Naive thymus-derived CD8-positive, alpha-beta T cell (primary cell): ENCODE measurements at regions not wholly inside any gene's neighbourhood (a gene's known extent, or its start where the extent isn't known, plus 50 kb on each side); places are given as distances from the start of the nearest gene placed in this dataset.

Experiments used
- ATAC-seq, 2 donors: fragments of 150-1000 bp; cut with Tn5 transposase in 1 of 2; sonication (Bioruptor Pico), chemical (Tn5 transposase) in 1 of 2; 1 replicate in 1 of 2; 2 replicates in 1 of 2; pipeline ENCODE4 v1.10.0; 2021; ENCODE audit warnings: mild to moderate bottlenecking in 2 of 2, moderate library complexity in 2 of 2
- POLR2A ChIA-PET: fragments of 350-600 bp; sonication (Branson Sonifier 250); formaldehyde crosslinking; loops from one replicate; lab custom pipeline; 2021; ENCODE audit warnings: antibody characterized with exemption; lab: Charles Lee
- DNase-seq, 10 donors: peaks; one replicate each; pipeline versions ENCODE4 v3.0.0 to v3.0.0-alpha.2; 2020 to 2022
- H3K27ac Mint-ChIP-seq, 10 donors: one replicate each; pipeline ENCODE4 v1.8.0; 2020 to 2022; ENCODE audit warnings: mild to moderate bottlenecking in 10 of 10, mixed read lengths in 10 of 10, moderate library complexity in 4 of 10, inconsistent platforms in 1 of 10
- H3K27me3 Mint-ChIP-seq, 5 donors: one replicate each; pipeline ENCODE4 v1.8.0; 2021 to 2022; ENCODE audit warnings: mixed read lengths in 5 of 5
- H3K36me3 Mint-ChIP-seq, 3 donors: one replicate each; pipeline ENCODE4 v1.8.0; 2020 to 2022; ENCODE audit warnings: mixed read lengths in 3 of 3, mild to moderate bottlenecking in 2 of 3, inconsistent platforms in 1 of 3
- H3K4me1 Mint-ChIP-seq, 4 donors: one replicate each; pipeline ENCODE4 v1.8.0; 2021 to 2022; ENCODE audit warnings: mixed read lengths in 4 of 4
- H3K4me3 Mint-ChIP-seq, 10 donors: one replicate each; pipeline ENCODE4 v1.8.0; 2020 to 2022; ENCODE audit warnings: mild to moderate bottlenecking in 10 of 10, mixed read lengths in 10 of 10, moderate library complexity in 6 of 10, inconsistent platforms in 1 of 10
- H3K9me3 Mint-ChIP-seq, 9 donors: one replicate each; pipeline ENCODE4 v1.8.0; 2020 to 2022; ENCODE audit warnings: mixed read lengths in 9 of 9, mild to moderate bottlenecking in 3 of 9, inconsistent platforms in 1 of 9, moderate library complexity in 1 of 9

- no peaks in the 10 kb centered on the region for H3K4me1 Mint-ChIP-seq
- H3K9me3 Mint-ChIP-seq = peaks cover 0 to 9% (median 0%) of the 10 kb centered on the region in 9 donors
- H3K27me3 Mint-ChIP-seq = no peaks in the 10 kb centered on the region
- POLR2A ChIA-PET = interaction anchor here (0.5 kb wide), 1 partner anchor 855 kb away, joined by 3 read pairs; no protein-coding TSS in a partner anchor
- ATAC-seq (no peak), DNase-seq (no peak)
- H3K27ac Mint-ChIP-seq = no peak overlapping the region
- H3K4me3 Mint-ChIP-seq = no peak overlapping the region
- H3K36me3 Mint-ChIP-seq = no peaks in the 10 kb centered on the region
Measured at GRCh38 chr18:72160510-72161445, 383.4 kb downstream of the CBLN2 start.

GRCh38 chr18:72155327-72155726 lies 388.8 kb downstream of the CBLN2 start:
- peaks cover 0 to 15% (median 0%) of the 10 kb centered on the region in 9 donors for H3K9me3 Mint-ChIP-seq
- H3K4me1 Mint-ChIP-seq = no peaks in the 10 kb centered on the region
- ATAC-seq (no peak), DNase-seq (no peak)
- peaks cover 0 to 4% (median 0%) of the 10 kb centered on the region in 5 donors for H3K27me3 Mint-ChIP-seq
- POLR2A ChIA-PET = no interaction called here
- no peak overlapping the region for H3K27ac Mint-ChIP-seq
- no peak overlapping the region for H3K4me3 Mint-ChIP-seq
- H3K36me3 Mint-ChIP-seq = no peaks in the 10 kb centered on the region

- POLR2A ChIA-PET = no interaction called here
- Mint-ChIP-seq H3K27ac (no peak overlapping the region), H3K4me1 (no peaks in the 10 kb centered on the region), H3K9me3 (peaks cover 0 to 15% (median 0%) of the 10 kb centered on the region in 9 donors), H3K36me3 (no peaks in the 10 kb centered on the region), H3K4me3 (no peak overlapping the region), H3K27me3 (peaks cover 0 to 4% (median 0%) of the 10 kb centered on the region in 5 donors)
- ATAC-seq (no peak), DNase-seq (no peak)
Measured at GRCh38 chr18:72154926-72155325, 389.2 kb downstream of the CBLN2 start.

- DNase-seq = no peak
- no peak overlapping the region for H3K27ac Mint-ChIP-seq
- POLR2A ChIA-PET = no interaction called here
- H3K27me3 Mint-ChIP-seq = peaks cover 0 to 4% (median 0%) of the 10 kb centered on the region in 5 donors
- H3K4me1 Mint-ChIP-seq = no peaks in the 10 kb centered on the region
- ATAC-seq = no peak
- H3K4me3 Mint-ChIP-seq = no peak overlapping the region
- H3K9me3 Mint-ChIP-seq = peaks cover 0 to 13% (median 0%) of the 10 kb centered on the region in 9 donors
- H3K36me3 Mint-ChIP-seq = no peaks in the 10 kb centered on the region
Measured at GRCh38 chr18:72152935-72153334, 391.2 kb downstream of the CBLN2 start.

GRCh38 chr18:72147830-72148229 lies 396.3 kb downstream of the CBLN2 start:
- peaks cover 0 to 2% (median 0%) of the 10 kb centered on the region in 9 donors for H3K9me3 Mint-ChIP-seq
- H3K27ac Mint-ChIP-seq = no peak overlapping the region
- no peaks in the 10 kb centered on the region for H3K4me1 Mint-ChIP-seq
- ATAC-seq = no peak
- no peak overlapping the region for H3K4me3 Mint-ChIP-seq
- DNase-seq = no peak
- H3K27me3 Mint-ChIP-seq = no peaks in the 10 kb centered on the region
- POLR2A ChIA-PET = no interaction called here
- no peaks in the 10 kb centered on the region for H3K36me3 Mint-ChIP-seq

- Mint-ChIP-seq H3K9me3 (peaks cover 0 to 15% (median 5%) of the 10 kb centered on the region in 9 donors), H3K4me1 (no peaks in the 10 kb centered on the region), H3K4me3 (no peak overlapping the region), H3K36me3 (no peaks in the 10 kb centered on the region), H3K27ac (no peak overlapping the region), H3K27me3 (no peaks in the 10 kb centered on the region)
- POLR2A ChIA-PET = no interaction called here
- no peak for DNase-seq
- no peak for ATAC-seq
Measured at GRCh38 chr18:72140007-72140406, 404.1 kb downstream of the CBLN2 start.

- no peak for DNase-seq
- Mint-ChIP-seq H3K9me3 (peaks cover 0 to 8% (median 0%) of the 10 kb centered on the region in 9 donors), H3K4me3 (no peak overlapping the region), H3K27me3 (no peaks in the 10 kb centered on the region), H3K4me1 (no peaks in the 10 kb centered on the region), H3K27ac (no peak overlapping the region), H3K36me3 (no peaks in the 10 kb centered on the region)
- no peak for ATAC-seq
- POLR2A ChIA-PET = no interaction called here
Measured at GRCh38 chr18:72128649-72129048, 415.5 kb downstream of the CBLN2 start.

GRCh38 chr18:72122103-72122502 lies 422.0 kb downstream of the CBLN2 start:
- peaks cover 0 to 2% (median 0%) of the 10 kb centered on the region in 9 donors for H3K9me3 Mint-ChIP-seq
- no peak overlapping the region for H3K4me3 Mint-ChIP-seq
- POLR2A ChIA-PET = no interaction called here
- H3K27me3 Mint-ChIP-seq = no peaks in the 10 kb centered on the region
- no peak overlapping the region for H3K27ac Mint-ChIP-seq
- H3K36me3 Mint-ChIP-seq = no peaks in the 10 kb centered on the region
- no peaks in the 10 kb centered on the region for H3K4me1 Mint-ChIP-seq
- DNase-seq (no peak), ATAC-seq (no peak)

GRCh38 chr18:72119082-72119481 lies 425.1 kb downstream of the CBLN2 start:
- no peaks in the 10 kb centered on the region for H3K4me1 Mint-ChIP-seq
- no peak for ATAC-seq
- H3K36me3 Mint-ChIP-seq = no peaks in the 10 kb centered on the region
- POLR2A ChIA-PET = no interaction called here
- H3K4me3 Mint-ChIP-seq = no peak overlapping the region
- DNase-seq = no peak
- H3K27me3 Mint-ChIP-seq = peaks cover 0 to 2% (median 0%) of the 10 kb centered on the region in 5 donors
- peaks cover 0 to 7% (median 0%) of the 10 kb centered on the region in 9 donors for H3K9me3 Mint-ChIP-seq
- no peak overlapping the region for H3K27ac Mint-ChIP-seq

GRCh38 chr18:72114801-72115594 lies 429.1 kb downstream of the CBLN2 start:
- DNase-seq = no peak
- Mint-ChIP-seq H3K4me3 (no peak overlapping the region), H3K36me3 (no peaks in the 10 kb centered on the region), H3K27me3 (peaks cover 0 to 2% (median 0%) of the 10 kb centered on the region in 5 donors), H3K27ac (no peak overlapping the region), H3K9me3 (peaks cover 0 to 6% (median 0%) of the 10 kb centered on the region in 9 donors), H3K4me1 (no peaks in the 10 kb centered on the region)
- no peak for ATAC-seq
- POLR2A ChIA-PET = no interaction called here

- no peaks in the 10 kb centered on the region for H3K36me3 Mint-ChIP-seq
- no peak overlapping the region for H3K27ac Mint-ChIP-seq
- H3K4me1 Mint-ChIP-seq = no peaks in the 10 kb centered on the region
- peak in 1 of 2 donors; percentile 25 for ATAC-seq
- POLR2A ChIA-PET = no interaction called here
- no peaks in the 10 kb centered on the region for H3K27me3 Mint-ChIP-seq
- no peak overlapping the region for H3K4me3 Mint-ChIP-seq
- peaks cover 0 to 5% (median 0%) of the 10 kb centered on the region in 9 donors for H3K9me3 Mint-ChIP-seq
- no peak for DNase-seq
Measured at GRCh38 chr18:72107647-72108383, 436.3 kb downstream of the CBLN2 start.

- Mint-ChIP-seq H3K4me1 (no peaks in the 10 kb centered on the region), H3K9me3 (peaks cover 0 to 2% (median 0%) of the 10 kb centered on the region in 9 donors), H3K27ac (no peak overlapping the region), H3K27me3 (peaks cover 0 to 3% (median 0%) of the 10 kb centered on the region in 5 donors), H3K4me3 (no peak overlapping the region), H3K36me3 (no peaks in the 10 kb centered on the region)
- DNase-seq (no peak), ATAC-seq (no peak)
- POLR2A ChIA-PET = no interaction called here
Measured at GRCh38 chr18:72104851-72105250, 439.3 kb downstream of the CBLN2 start.
